GM18861 (cell line): ENCODE measurements at regions not wholly inside any gene's neighbourhood (a gene's known extent, or its start where the extent isn't known, plus 50 kb on each side); places are given as distances from the start of the nearest gene placed in this dataset.
"Not testable (repeated sequence)": the region's sequence is repeated elsewhere in the genome, so short reads cannot be mapped to it uniquely, and the experiment has no call there.

Experiments
- ATAC-seq: cut with Tn5 transposase; IDR thresholded peaks from one replicate; pipeline ENCODE4 v1.9.1; 2021; ENCODE audit not compliant: unreplicated experiment

DNA sequence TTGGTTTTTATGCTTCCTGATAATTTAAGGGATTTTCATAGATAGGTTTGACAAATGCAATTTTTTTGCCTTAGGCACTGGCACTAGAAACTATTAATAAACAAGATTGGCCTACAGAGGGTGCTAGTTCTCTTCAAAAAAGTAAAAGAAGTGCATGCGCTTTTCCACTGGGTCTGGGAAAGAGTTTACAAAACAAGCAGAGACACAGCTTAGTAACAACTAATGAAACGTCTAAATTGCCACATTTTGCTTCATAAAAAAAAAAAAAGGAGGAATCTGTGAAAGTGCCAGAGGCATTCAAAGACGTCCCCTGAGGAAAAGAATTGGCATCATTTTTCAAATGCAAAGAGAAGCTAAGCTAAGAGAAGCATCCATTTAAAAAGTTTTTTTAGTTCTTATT, 58.3 kb upstream of the EEA1 start:
- peak; percentile 29 for ATAC-seq

DNA sequence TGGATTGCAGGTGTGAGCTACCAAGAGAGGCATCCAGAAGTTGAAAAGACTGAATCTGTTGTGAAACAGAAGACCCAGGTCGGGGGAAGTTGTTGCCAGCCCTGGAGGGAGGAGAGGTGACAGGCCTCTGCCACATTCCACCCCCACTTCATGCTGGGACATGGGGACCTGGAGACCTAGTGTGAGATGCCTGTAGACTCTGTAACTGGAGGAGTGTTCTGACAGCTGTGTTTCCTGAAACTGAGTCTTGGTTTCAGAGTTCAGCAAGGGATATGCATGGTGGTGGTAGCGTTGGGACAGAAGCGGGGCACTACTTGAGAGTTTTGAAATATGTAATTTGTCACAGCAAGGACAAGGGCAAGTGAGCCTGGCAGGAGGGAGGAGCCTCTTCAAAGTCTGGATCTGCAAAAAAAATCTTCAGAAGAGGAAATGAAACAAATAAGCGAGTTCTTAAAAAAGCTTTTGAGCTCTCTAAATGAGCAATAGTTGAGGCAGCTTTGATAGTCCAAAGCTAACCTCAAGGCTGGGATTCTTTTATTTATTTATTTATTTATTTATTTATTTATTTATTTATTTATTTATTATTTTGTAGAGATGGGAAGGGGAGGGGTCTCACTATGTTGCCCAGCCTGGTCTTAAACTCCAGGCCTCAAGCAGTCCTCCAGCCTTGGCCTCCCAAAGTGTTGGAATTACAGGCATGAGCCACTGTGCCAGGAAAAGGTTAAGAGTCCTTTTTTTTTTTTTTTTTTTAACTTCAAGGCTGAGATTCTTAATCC, 58.9 kb upstream of the EEA1 start:
- ATAC-seq, result peak; percentile 83

DNA sequence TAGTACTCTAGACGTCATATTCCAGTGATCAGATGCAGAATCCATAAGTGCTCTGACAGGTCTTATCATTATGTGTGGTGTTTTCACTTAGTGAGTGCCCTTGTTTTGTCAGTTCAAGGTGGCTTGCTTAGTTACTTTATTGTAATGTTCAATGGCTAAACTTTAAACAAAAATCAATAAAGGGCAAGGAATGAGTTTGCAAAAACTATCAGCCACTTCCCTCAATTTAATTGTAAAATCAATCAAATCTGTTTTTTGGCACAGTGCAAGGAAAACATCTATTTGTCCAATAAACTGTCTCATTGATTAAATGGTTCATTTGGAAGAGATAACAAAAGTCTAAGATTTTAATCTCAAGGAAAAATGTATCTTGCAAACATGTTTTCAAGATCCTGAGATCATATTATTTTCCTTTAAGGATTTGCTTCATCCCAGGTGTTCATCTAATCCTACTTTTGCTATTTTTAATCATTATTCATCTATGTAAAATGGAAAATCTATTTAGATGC, 59.6 kb upstream of the EEA1 start:
- no peak for ATAC-seq

DNA sequence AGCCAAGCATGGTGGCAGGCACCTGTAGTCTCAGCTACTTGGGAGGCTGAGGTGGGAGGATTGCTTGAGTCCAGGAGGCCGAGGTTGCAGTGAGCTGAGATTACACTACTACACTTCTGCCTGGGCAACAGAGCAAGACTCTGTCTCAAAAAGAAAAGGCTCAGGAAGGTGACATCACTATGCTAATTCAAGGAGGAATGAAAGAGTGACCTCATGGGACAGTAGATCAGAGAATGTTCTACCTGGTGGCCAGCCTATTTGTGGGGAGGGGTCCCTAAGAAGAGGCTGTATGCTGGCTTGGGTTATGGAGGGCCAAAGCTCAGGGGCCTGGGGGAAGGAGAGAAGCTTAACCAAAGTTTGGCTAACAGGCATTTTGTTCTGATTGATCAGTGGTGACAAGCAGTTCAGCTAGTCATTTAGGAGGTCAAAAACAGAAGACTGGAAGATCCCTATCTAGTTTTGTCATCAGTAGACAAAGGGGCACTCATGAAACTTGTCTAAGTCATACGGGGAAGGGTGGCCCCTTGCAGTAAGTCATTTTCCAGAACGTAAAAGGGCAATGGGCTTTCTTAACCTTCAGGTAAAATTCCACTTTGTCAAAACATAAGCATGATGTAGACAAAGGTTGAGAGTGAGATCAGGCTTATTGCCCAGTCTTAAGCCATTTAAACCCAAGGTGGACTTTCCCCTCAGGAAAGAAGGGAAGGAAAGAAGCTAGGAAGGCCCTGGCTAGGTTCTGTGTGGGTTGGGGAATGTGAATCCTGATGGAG, 60.8 kb upstream of the EEA1 start:
- ATAC-seq, result no peak

DNA sequence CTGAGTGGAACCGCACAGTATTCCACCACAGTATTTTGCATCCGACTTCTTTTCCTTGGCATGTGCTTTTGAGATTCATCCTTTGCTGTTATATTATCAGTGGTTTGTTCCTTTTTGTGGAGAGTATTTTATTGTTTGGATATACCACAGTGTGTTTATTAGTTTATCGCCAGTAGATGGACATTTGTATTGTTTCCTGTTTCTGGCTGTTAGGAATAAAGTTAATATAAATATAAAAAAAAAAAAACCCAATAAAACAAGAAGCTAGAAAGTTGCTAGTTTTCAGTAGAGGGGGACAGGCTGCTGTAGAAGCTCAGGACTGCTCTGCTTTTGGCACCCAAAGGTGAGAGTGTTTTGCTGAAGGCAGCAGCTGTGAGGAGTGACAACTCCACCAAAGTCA, 62.0 kb upstream of the EEA1 start:
- ATAC-seq, result no peak

DNA sequence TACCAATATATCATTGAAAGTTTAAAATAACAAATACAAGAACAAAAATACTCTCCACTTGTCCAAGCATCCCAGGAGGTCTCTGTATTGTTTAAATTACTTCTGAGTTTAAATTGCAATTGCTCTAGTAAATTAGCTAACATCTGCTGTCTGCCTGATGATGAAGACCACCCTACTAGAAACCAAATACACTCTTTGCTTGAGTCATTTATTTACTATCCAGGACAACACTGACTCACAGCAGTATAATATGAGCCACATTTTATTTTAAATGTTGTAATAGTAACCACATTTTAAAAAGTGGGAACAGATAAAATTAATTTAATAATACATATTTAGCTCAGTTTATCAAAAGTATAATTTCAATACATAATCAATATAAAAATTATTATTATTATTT, 62.9 kb upstream of the EEA1 start:
- no peak for ATAC-seq

DNA sequence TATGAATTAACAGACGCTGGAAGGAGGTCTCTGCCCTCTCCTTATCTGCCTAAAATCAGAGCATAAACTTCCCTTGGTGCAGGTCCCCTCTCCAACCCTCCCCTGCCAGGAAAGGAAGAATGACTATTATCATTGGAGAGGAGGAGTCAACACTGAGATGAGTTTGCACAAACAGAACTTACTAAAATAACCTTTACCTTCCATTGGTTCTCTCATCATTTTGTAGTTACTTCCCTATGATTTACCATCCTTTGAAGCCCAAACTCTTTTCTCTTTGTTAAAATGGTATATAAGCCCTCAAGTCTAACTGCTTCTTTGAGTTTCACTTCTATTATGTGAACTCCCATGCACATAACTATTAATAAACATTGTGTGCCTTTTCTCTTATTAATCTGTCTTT, 64.2 kb upstream of the EEA1 start:
- ATAC-seq, result no peak

DNA sequence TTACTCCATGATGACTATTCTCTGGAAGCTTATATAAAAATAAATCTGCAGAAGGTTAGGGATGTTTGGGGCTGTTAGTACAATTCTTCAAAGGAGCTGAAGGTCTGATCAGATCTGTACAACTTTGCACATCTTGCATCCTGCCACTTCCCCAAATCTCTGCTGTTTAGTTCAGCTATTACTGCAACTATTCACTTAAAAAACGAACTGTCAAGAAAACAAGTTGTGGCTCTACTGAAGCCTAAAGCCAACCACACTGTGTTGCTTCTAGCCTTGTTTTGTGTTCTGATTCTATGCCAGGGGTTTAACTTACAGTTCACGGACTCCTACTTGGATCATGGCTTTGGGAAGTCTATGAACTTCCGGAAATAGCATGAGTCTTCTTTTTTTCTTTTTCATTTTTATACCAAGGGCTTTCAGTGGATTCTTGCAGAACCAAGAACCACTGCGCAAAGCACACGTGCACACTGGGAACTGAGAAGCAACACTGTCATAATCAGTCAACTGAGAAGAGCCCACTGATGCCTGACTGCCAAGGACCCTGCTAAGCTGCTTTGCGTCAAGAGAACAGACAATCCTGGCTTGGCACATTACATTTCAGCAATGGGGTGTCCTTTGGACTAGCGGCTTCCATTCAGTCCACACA, 66.3 kb upstream of the EEA1 start:
- peak; percentile 69 for ATAC-seq

DNA sequence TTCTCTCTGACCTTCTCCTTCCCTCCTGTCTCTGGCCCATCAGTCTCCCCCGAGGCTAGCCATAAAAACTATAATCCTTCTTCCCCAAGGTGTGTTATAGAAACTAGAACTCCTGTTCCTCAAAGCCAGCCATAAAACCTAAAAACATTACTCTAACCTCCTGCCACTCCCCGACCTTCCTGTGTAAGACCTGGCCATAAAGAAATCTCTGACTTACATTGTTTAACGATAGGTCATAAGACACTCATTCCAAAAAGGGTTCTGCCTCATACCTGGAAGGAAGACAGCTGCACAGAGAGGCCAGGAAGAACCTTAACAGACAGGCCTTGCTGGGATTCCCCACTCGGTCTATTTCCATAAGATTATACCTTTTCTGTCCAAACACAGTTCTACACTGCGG, 70.9 kb upstream of the EEA1 start:
- ATAC-seq, result no peak

DNA sequence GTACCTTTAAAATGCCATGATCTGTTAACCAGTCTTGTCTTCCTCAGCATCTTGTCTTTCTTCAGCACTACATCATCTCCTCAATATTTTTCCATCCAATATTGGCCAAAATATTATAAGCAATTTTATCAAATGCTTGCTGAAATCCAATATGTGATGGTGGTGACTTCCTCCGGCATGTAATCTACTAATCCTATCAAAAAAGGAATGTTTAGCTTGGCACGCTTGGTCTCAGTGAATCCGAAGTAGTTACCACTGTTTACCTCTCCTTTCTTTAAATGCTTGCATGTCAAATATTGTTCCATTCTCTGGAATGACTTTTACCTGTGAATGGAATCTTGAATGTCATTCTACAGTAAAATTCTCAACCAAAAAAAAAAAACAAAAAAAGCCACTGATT, 72.3 kb upstream of the EEA1 start:
- ATAC-seq, result no peak

DNA sequence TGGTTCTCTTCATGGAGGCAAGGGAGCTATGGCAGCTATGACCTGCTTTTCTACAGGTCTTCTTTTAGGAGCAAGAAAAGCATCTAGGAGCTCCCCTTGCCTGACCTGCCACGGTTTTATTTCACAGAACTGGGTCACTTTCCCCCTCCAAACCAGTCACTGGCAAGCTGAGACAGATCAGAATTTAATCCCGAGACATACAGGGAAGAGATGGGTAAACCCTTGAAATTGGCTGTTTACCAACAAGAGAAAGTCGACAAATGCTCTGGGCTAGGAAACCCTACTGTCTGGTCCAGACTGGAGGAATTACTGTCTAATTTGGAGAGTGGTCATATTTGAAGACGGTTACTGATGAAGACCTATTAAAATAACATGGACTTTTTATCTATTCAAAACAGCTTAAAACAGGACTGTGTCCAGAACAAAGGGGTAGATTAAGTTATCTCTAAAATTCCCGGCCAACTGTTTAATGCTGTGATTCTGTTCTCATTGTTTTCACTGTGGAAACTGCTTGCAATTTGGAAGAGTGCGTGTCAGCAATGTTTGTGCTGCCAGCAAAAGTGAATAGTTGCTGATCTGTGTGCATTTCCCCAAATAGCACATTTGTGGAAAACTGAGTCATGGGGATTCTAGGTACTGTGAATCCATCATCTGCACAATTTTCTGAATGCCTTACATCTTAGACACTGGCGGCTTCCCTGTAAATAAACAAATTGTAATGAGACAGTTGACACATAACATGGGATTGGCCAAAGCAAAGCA, 73.4 kb upstream of the EEA1 start:
- ATAC-seq, result no peak

DNA sequence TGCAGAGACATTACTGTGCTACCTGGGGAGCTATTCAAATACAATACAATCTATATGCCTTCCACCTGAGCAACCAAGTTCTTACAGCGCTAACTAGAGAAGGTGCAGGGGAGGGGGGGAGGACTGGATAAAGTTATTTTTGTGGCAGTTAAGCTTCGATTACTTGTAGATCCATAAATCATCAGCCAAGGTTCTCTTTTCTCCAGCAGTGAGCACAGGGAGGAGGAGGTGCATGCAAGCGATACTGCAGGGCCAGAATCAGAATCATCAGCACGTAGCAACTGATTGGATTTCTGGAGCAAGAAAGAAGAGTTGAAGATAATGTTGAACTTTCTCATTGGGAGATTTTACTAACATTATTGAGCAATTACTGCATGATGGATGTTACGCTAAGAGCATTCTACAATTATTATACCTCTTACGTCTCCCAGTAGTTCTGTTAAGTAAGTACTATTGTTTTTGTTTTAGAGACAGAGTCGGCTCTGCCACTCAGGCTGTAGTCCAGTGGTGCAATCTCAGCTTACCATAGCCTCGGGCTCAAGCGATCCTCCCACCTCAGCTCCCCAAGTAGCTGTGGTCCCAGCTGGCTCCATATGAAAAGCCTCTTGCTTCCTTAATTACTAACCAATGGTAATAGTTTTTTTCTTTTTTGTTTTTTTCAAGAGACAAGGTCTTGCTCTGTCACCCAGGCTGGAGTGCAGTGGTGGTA, 74.6 kb upstream of the EEA1 start:
- ATAC-seq, result no peak

DNA sequence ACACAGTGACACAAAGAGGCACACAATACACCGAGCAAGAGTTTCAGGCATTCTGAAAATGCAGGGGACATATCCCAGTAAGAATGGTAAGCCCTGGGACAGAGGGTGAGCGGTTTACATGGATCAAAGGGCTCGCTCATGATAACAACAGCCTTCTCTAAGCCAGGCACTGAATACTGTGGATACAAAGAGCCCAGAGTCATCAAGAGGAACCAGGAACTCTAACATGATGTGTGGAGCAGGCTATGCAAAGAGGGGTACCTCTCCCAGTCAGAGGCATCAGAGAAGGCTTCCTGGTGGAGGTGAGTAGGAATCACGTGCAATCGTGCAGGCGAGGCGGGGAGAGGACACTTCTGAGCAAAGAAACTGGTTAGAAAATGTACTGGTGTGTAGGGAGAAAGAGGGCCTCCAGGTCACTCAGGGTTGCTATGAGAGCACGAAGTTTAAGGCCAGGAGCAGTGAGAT, 76.9 kb upstream of the EEA1 start:
- ATAC-seq, result no peak

DNA sequence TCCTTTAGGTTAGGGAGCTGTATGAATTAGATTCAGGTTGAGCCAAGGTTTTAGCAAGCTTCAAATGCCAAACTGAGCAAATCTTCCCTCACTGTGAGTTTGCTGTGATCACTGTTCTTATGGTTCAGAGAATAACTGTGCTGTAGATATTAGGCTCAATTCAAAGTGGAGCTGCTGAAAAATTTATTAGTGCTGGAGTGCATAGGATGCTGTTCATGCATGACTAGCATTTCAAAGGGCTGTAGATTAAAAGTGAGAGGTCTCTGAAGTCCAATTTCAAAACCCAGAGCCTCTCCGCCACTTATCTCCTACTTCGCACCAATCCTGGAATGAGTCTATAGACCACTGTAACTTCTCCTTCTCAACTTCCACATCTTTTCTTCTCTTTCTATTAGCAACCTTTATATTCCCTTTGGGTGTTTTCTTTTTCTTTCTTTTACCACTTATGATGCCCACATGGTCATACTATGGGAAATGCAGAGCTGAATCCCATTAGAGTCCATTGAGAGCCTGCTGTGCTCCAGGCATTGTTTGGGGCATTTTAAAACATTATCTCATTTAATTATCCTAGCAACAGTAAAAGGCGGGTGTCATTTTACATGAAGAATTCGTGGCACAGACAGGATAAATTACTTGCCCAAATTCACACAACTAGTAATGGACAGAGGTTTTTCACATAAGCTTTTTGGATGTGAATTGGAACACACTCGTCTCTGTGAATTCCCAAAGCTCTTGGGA, 77.5 kb upstream of the EEA1 start:
- no peak for ATAC-seq

DNA sequence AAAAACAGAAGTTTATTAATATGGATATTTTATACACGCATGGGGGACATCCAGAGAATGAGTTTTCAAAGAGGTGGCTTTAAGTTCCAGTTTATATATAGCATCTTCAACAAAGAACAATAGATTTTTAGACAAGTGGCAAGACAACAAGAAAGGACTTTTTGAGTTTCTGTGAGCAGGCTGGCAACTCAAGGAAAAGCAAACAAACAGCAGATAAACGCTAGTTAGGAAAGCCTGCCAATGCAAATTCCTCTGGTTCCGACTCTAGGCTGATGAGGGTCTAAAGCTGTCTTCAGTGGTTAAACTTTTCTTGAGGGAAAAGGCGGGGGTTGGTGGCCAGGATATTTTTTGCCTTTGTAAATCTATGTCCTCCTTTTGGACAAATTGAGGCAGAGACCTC, 78.4 kb upstream of the EEA1 start:
- ATAC-seq, result no peak

DNA sequence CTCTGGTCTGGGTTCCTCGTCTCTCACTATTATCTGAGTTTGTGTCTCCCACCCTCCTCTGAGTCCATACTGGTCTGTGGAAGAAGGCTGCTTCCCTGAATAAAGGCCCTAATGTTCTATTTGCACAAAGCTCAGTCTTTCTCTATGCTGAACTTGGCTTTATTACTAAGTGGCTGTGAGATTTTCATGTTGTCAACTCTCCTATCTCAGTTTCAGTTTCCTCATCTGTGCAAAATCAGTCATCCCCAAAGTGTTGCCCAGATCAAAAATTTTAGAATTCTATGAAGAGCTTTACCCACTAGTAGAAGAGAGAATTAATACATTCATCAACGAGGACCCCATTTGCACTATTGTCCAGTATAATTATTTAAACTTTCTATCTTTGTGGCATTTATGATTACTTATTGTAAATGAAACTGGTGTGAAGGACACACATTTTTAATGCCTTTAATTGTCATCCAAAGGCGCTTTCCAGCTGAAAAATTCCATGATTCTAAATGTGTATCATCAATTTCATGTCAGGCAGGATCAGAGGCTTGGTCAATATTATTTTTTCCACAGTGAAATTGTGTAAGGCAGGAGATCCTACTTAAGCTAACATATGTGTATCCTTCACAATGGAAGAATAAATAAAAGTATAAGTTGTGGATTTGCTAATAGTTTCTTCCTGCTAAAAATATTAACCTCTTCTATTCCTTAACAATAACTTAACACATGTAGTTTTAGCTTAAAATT, 79.1 kb upstream of the EEA1 start:
- peak; percentile 82 for ATAC-seq

DNA sequence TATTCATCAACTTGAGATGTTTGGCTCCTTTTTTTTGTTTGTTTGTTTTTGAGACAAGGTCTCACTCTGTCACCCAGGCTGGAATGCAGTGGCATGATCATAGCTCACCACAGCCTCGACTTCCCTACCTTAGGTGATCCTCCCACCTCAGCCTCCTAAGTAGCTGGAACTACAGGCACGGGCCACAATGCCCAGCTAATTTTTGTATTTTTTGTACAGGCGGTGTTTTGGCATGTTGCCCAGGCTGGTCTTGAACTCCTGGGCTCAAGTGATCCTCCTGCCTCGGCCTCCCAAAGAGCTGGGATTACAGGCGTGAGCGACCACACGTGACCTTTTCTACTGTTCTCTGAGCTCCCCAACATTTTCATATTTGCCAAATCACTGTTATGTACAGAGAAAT, 79.8 kb upstream of the EEA1 start:
- not testable (repeated sequence) for ATAC-seq

DNA sequence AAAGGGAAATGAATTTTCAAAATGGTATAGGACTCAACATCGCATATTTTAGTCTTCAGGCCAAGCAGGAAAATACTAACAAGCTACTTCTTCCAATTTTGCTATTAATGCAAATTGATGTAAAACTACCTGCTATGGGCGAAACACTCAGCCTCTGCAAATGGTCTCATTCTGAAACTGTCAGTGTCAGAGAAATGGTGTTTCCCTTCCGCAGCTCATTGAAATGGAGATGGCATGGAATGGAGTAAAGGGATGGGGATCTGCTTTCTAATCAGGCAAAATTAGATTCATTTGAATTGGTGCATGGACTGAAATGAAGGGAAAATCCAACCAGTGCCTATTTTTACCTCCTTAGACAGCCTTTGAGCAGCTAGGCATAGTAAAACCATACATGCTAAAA, 80.4 kb upstream of the EEA1 start:
- ATAC-seq, result no peak

DNA sequence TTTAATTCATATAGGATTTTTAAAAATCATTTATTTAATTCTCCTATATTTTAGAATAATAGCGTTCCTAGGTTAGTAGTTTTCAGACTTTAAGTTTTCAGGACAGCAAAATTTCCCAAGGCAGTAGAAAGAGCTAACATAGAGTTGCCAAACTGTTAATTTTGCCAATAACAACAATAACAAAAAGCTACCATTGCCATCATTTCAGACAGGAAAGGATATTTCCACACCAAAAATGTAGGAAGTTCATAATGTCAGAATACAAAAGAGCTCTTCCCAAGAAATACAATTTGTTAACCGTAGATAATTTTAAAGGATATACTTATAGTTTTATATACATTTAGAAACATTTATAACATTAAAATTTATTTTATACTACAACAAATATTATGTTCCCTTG, 81.4 kb upstream of the EEA1 start:
- ATAC-seq, result no peak
